MV-4-11 (cell line): ENCODE measurements at regions not wholly inside any gene's neighbourhood (a gene's known extent, or its start where the extent isn't known, plus 50 kb on each side); places are given as distances from the start of the nearest gene placed in this dataset.

Experiments
- DNase-seq: peaks from one replicate; lab custom pipeline; 2025; lab: John Stamatoyannopoulos, UW

- no peak for DNase-seq
Measured at GRCh38 chr18:73315381-73315780, 447.6 kb upstream of the NETO1 start.

- DNase-seq: no peak
Measured at GRCh38 chr18:73313476-73313875, 445.7 kb upstream of the NETO1 start.

GRCh38 chr18:73296686-73297085, 428.9 kb upstream of the NETO1 start:
- no peak for DNase-seq

DNA sequence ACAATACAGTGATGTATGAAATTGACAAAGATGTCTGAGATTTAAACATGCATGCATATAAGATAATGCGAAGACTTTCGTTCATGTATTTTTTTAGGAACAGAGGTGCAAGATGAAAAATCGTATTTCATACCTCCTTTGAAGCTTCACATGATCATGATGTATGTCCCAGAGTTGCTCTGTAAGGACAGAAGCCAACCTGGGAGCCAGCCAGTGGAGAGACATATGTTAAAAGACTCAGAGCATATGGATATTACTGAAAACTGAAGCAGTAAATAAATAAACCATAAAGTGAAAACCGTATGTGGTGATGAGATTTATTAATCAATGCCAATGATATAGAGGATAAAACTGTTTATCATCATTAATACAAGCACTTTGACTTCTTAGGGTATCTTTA, 424.4 kb upstream of the NETO1 start:
- DNase-seq: no peak

- DNase-seq: no peak
Measured at GRCh38 chr18:73288813-73289212, 421.0 kb upstream of the NETO1 start.

DNA sequence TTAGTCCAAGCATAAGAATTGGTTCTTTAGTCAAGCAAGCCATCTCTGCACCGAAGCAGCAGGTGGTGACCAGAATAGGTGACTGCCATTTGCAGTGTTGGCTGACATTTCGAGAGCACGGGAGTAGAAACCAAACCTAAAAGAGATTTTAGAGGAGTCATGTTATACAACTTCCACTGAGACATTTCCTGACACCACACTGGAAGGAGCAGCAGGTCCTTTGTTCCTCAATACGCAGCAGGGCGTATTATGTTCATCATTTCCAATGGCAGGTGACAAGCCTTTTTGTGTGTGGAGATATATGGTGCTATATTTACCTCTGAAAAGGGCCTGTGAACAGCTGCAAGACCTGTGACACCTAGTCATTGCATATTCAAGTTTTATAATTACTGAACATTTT, 418.8 kb upstream of the NETO1 start:
- no peak for DNase-seq

DNA sequence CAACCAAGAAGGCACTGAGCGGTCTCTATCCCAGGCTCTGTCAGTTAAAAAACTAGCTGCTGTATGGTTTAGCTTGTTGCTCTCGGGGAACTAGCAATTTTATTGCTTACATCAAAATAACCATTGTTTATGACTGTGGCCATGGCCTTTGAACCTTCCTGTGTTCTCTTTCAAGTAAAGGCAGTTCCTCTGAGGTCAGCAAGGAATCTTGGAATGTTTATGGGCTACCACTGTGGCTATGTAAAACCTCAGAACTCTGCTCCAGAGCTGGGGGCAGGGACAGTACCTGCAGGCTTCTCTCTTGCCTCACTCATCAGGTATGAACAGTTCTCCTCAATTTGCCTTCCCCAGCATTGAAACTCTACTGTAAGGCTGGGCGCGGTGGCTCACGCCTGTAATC, 416.0 kb upstream of the NETO1 start:
- DNase-seq: no peak

DNA sequence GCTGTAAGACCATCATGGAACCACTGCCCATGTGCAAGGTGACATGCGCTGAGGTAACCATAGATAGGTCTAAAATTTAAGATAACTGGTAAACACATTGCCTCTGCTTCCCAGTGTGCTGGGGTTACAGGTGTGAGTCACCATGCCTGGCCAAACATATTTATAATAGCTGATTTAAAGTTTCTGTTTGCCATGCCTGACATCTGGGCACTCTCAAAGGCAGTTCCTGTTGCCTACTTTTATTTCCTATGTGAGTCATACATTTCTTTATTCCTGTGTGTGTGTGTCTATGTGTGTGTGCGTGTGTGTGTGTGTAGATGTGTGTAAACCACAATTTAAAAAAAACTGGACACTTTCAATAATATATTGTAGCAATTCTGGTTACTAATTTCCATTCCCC, 415.2 kb upstream of the NETO1 start:
- DNase-seq: no peak

DNA sequence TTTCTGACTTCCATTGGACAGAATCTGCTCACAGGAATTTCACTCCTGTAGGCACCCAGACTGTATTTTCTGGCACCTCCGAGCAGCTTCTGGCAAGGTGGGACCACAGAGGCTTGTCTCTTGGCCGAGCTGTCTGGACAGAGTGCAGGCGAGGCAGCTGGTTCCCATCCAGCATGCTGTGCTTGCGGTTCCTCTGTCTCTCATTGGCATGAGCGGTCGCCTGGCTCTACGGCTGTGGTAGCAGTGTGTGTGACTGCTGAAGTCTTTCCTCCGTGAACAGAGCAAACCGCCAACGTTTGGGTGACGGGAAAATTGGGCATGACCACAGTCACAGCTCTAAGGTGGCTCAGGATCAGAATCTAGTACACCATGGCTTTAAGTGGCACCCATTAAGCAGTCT, 411.7 kb upstream of the NETO1 start:
- no peak for DNase-seq

GRCh38 chr18:73274812-73275621, 407.2 kb upstream of the NETO1 start:
- no peak for DNase-seq

DNA sequence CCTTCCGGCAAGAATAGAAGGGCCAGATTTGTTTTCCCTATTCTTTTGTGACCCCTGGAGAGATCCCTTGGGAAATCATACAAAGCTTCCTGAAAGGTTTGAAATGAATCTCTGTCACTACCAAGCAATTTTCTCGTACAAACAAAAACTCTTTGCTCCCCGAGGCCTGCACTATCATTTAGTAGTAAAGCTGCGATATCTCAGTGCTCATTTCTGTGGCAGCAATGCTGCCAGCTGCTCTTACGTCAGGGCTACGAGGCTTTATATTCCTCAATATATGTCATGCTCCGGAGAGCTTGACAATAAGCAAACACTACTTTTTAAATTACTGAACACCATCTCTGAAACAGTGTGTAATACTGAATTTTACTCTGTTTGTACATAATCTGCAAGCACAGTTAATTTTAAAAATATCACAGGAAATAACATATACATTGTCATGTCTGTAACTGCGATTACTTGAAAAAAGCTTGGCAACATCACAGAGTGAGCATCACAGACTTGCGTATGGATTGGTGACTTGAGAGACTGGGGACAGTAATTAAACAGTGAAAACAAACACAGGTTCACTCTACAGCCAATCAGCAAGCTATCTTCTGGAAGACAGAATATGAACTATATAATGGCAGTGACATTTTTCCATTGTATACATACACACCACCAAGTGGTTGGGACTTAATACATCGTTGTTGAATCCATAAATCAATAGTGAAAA, 403.3 kb upstream of the NETO1 start:
- DNase-seq: no peak

DNA sequence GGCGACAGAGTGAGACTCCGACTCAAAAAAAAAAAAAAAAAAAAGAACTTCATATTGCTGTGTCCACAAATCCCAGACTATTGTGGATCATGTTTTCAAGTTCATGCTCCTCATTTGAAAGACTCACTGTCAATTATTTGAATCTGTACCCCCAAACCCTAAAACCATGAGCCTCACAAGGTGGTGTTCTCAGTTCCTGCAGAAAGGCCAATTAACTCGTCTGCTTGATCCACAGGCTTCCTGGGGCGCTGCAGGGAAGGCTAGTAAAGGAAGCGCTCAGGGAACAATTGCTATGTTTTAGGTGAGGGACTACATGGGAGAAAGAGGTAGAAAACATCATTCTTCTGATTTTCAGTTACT, 396.8 kb upstream of the NETO1 start:
- no peak for DNase-seq

GRCh38 chr18:73261923-73262322, 394.1 kb upstream of the NETO1 start:
- DNase-seq: no peak

- DNase-seq: no peak
Measured at GRCh38 chr18:73261243-73261642, 393.5 kb upstream of the NETO1 start.

DNA sequence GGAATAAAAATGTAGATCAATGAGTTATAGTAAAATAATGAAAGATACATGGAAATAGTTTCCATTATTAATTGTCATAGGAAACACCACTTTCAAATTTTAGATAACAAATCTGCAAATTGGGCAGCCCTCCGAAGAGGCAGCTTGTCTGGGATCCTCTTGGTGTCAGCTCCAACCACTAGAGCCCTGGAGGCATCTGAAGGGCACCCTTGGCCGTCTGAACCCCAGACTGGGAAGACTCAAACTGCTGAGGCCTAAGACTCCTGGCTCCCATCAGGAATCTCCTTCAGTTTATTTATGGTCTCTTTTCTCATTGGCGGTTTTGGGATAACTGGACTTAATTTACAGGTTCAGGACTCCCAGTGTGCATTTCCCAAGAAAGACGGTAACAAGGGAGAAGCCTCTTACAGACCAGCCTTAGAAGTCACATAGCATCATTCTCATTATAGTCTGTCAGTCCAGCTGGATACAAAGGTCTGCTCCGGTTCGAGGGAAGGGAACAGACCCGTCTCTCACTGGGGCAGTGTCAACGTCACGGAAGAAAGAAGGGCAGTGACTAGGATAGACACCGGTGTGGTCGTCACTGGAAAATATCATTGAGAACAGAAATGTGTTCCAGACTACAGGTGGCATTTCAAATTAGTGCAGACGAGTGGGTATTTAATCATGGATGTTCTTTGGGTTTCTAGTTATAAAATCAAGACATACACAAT, 390.7 kb upstream of the NETO1 start:
- no peak for DNase-seq

DNA sequence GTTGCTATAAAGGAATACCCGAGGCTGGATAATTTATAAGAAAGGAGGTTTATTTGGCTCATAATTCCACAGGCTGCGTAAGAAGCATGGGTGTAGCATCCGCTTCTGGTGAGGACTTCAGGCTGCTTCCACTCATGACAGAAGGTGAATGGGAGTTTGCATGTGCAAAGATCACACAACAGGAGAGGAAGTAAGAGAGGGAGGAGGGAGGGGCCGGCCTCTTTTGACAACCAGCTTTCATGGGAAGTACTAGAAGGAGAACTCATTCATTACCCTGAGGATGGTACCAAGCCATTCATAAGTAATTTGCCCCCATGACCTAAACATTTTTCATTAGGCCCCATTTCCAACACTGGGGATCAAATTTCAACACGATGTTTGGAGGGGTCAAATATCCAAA, 386.8 kb upstream of the NETO1 start:
- no peak for DNase-seq

DNA sequence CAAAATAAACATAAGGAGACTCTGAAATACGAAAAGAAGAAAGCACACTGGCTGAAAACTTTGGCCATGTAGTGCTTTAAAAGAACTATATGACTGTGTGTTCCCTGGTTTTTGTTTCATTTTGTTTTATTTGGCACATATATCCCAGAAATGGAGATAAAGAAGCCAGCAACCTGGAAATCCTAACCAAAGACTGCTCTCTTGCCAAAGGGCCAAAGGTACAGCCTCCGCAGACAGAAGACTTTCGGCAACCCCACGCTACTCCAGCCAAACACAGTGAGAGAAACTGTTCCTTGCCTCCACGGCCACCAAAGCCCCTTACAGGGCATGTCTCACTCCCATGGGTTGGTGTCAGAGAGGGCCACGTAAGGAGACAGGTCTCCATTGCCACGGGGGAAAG, 381.2 kb upstream of the NETO1 start:
- no peak for DNase-seq

DNA sequence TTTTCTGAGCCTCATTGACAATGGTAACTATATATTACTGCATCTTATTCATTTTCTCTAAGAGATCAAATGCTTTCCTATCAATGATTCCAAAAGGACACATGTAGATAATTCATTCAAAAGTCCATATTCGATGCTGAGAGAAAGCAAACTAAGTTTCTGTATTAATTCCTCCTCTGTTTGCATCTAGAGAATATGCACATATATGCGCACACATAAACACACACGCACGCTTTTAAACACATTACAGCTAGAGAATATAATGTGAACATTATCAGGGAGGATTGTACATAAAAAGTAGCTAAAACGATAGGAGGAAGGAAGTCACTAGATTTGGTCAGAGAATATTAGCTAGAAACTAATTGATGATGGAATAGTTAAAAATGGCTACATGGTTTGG, 379.0 kb upstream of the NETO1 start:
- DNase-seq: no peak

- no peak for DNase-seq
Measured at GRCh38 chr18:73245345-73245744, 377.6 kb upstream of the NETO1 start.

DNA sequence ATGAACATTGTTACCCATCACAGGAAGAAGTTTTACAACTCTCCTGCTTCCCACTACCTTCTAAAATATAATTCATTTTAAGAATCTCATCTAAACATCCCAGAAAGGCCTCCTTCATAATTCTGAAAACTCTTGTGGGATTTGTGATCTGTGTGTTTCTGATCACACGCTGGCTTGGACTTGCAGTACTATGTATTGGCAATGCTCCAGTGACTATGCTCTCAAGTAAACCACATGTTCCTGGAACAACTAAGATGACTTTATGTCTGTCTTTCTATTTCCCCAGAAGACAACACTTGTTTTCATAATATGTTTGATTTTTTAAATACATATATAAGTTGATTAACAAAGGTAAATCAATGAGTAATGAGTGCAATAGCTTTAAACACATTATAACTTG, 376.6 kb upstream of the NETO1 start:
- DNase-seq: no peak

- DNase-seq: no peak
Measured at GRCh38 chr18:73240899-73241298, 373.1 kb upstream of the NETO1 start.

DNA sequence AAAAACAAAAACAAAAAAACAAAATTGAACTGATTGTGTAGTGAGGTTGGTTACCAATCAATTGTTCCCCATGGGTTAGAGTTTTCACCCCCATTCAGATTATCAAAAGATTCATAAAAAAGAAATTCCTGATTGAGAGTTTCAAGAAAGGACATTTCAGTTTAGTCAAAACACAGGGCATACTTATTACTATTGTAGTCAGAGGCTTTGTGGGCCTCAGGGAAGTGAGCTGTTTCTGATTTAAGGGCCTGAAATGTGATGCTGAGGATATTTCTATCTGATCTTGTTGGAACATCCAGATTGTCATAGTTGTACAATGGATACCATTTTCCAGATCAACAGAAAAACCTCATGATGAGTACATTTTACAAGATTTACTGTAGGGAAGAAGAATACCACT, 368.1 kb upstream of the NETO1 start:
- DNase-seq: no peak

GRCh38 chr18:73235491-73235890, 367.7 kb upstream of the NETO1 start:
- no peak for DNase-seq
